Activated T-cell treated with anti-CD3 and anti-CD28 coated beads, Interleukin-2, amount 50 U/mL, for 24 hours (primary cell): ENCODE measurements at regions not wholly inside any gene's neighbourhood (a gene's known extent, or its start where the extent isn't known, plus 50 kb on each side); places are given as distances from the start of the nearest gene placed in this dataset.

ENCODE experiments used
- DNase-seq: peaks from one replicate; pipeline ENCODE4 v3.0.0-alpha.2; 2020
- H3K27ac Mint-ChIP-seq: 2 replicates; pipeline ENCODE4 v1.8.0; 2020; ENCODE audit warnings: mild to moderate bottlenecking, mixed read lengths
- H3K27me3 Mint-ChIP-seq: 2 replicates; pipeline ENCODE4 v1.8.0; 2020; ENCODE audit warnings: mixed read lengths
- H3K36me3 Mint-ChIP-seq: 2 replicates; pipeline ENCODE4 v1.8.0; 2020; ENCODE audit warnings: low read depth, mixed read lengths
- H3K4me1 Mint-ChIP-seq: 2 replicates; pipeline ENCODE4 v1.8.0; 2020; ENCODE audit warnings: low read depth, mixed read lengths
- H3K4me3 Mint-ChIP-seq: 2 replicates; pipeline ENCODE4 v1.8.0; 2020; ENCODE audit warnings: mild to moderate bottlenecking, moderate library complexity, mixed read lengths
- H3K9me3 Mint-ChIP-seq: 2 replicates; pipeline ENCODE4 v1.8.0; 2020; ENCODE audit warnings: mixed read lengths

DNA sequence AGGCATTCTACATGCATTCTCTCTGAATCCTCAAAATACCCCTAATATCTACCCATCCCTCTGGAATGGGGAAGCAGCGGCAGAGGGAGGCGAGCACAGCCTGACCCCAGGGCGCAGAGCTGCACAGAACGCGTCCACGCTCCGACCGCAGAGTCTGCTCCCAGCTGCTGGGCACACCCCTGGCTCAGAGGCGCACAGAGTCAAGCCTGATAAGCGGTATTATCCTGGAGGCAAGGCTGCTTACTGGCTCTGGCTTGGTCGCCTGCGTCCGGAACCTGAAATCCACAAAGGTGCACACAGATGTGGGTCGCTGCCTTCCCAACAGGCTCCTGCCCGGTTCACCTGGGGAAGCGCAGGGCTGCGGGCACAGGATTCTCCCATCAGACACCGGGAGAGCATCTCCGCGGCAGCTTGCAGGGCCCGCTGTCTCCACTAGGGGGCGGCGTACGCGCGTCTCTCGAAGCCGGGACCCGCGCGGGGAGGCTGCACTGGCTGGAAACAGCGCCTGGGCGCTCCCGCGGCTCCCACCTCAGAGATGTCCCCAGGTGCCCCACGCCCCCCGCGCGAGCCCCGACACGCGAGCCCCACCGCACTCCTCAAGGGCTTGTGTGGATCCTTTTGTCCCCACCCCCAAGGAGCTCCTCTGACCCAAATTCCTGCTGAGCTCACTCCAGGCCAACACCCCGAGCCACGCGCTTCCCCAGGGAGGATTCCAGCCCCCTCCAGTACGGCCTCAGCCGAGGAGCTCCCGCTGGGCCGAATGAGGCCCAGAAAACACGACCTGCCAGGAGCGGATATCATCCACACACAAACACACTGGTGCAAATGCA, 120.1 kb upstream of the FZD10 start:
- peak; percentile 69 for DNase-seq
- Mint-ChIP-seq H3K27me3 (peaks cover 63% of the 10 kb centered on the region), H3K9me3 (peaks cover 6% of the 10 kb centered on the region), H3K4me3 (no peak overlapping the region), H3K27ac (no peak overlapping the region), H3K36me3 (no peaks in the 10 kb centered on the region), H3K4me1 (no peaks in the 10 kb centered on the region)

DNA sequence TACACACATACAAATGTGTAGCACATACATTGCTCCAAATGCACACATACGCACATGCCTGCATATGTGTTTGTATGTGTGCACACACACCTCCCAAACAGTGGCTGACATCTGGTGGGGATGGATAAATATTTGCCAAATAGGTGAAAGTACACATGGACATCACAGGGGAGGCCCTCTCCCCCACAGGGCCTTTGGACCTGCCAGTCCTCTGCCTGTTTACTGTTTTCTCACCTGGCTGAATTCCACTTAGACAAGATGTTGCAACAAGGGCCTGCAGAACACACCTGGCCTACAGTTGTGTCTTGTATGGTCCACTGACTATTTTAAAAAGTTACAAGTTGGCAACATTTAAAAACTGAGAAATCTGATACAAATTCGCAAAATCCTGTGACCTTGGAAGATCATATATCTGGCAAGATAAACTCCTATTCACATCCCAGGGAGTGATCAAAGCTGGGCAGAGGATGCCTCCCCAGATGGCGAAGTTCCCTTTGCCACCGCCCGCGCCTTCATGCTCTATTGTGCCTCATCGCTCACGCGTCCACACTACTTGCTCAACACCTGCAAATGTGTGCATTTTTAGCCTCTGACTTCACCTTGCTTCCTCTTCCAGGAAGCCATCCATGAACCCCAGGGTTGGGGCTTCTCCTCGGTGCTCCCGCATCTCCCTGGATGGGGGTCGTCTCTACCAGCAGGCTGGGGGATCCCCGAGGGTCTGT, 118.4 kb upstream of the FZD10 start:
- H3K9me3 Mint-ChIP-seq: peaks cover 6% of the 10 kb centered on the region
- H3K4me3 Mint-ChIP-seq: no peak overlapping the region
- DNase-seq: no peak
- no peak overlapping the region for H3K27ac Mint-ChIP-seq
- peaks cover 4% of the 10 kb centered on the region for H3K4me1 Mint-ChIP-seq
- H3K27me3 Mint-ChIP-seq: peaks cover 65% of the 10 kb centered on the region
- no peaks in the 10 kb centered on the region for H3K36me3 Mint-ChIP-seq

DNA sequence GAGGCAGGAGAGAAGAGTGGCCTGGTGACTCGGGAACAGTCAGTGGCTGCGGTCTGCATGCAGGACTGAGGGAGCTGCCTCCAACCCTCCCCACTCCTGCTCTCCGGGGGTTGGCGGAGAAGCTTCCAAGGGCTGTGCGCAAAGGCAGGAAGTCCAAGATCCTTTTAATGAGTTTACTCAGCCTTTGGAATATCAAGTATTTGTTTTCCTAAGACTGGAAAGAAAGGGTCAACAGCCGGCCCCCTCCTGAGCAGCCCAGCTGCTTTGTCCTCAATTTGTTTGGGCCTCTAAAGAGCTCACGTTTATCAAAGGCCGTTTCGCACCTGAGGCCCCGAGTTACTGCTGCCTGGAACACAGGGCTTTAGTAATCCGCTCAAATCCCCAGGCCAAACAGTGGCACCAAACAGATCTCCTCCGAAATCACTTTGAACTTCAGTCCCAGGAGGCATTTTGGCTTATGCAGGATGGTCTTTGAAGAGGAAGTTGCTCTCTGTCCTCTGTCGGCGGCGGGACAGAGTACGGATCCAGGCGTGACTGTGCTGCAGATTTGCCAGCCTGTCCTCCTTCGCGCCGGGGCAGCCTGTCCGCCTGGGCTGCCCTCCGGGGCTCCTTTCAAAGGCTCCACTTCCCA, 117.2 kb upstream of the FZD10 start:
- Mint-ChIP-seq H3K36me3 (no peaks in the 10 kb centered on the region), H3K4me1 (peaks cover 4% of the 10 kb centered on the region), H3K27ac (no peak overlapping the region), H3K27me3 (peaks cover 54% of the 10 kb centered on the region), H3K4me3 (no peak overlapping the region), H3K9me3 (peaks cover 6% of the 10 kb centered on the region)
- no peak for DNase-seq

DNA sequence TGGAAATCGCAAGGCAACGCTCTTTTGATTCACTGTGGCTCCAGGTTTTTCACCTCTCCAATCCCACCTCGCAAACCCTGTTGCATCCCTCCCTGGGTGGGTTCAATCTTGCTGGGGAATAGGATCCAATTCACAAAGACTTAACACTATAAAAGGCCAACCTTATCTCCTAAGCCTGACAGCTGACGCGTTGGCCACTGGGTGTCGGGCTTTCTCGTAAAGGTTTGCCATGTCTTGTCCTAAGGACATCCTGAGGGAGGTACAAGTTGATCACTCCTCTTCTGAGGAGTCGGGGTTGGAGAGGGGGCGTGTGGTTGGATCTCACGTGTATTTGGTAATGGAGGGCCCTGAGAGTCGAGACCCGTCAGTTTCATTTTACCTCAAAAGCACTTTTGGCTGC, 112.6 kb upstream of the FZD10 start:
- no peak overlapping the region for H3K27ac Mint-ChIP-seq
- no peak for DNase-seq
- peaks cover 41% of the 10 kb centered on the region for H3K27me3 Mint-ChIP-seq
- no peak overlapping the region for H3K4me3 Mint-ChIP-seq
- peaks cover 4% of the 10 kb centered on the region for H3K4me1 Mint-ChIP-seq
- H3K36me3 Mint-ChIP-seq: no peaks in the 10 kb centered on the region
- H3K9me3 Mint-ChIP-seq: no peaks in the 10 kb centered on the region

DNA sequence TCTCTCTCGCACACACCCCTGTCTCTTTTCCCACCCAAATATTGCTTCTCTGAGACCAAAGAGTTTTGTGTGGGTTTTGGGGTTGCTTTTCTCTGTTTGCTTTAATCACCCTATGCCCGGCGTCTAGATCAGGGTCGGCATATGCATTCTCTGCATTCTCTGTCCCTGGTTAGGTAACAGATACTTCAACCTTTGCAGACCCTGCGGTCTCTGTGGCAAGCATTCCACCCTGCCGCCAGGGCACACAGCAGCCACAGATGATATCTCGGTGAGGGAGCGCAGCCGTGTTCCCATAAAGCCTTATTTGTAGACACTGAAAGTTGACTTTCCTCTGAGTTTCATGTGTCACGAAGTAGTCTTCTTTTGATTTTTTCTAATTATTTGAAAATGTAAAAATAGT, 110.4 kb upstream of the FZD10 start:
- no peak for DNase-seq
- no peak overlapping the region for H3K27ac Mint-ChIP-seq
- H3K9me3 Mint-ChIP-seq: peaks cover 6% of the 10 kb centered on the region
- peaks cover 4% of the 10 kb centered on the region for H3K4me1 Mint-ChIP-seq
- no peak overlapping the region for H3K4me3 Mint-ChIP-seq
- peaks cover 24% of the 10 kb centered on the region for H3K27me3 Mint-ChIP-seq
- no peaks in the 10 kb centered on the region for H3K36me3 Mint-ChIP-seq

DNA sequence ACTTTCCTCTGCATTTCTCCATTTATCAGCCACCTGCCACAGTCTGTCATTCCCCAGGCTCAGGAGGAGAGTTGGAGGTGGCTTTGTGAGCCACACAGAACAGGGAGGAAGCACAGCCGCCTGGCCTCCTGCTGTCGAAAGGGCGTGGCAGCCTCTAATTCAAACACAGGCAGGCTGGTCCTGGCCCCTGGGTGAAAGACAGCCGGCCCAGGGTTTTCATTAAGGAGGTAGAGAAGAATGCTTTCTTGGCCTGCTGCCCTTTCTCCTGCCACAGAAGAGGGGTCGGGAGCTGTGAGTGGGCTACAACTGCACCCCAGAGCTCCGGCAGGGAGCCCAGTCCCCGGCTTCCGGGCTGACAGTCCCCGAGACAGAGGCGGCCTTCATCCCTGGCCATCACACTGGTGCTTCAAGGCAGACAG, 108.6 kb upstream of the FZD10 start:
- H3K36me3 Mint-ChIP-seq: no peaks in the 10 kb centered on the region
- no peaks in the 10 kb centered on the region for H3K4me1 Mint-ChIP-seq
- peaks cover 6% of the 10 kb centered on the region for H3K9me3 Mint-ChIP-seq
- H3K4me3 Mint-ChIP-seq: no peak overlapping the region
- peaks cover 12% of the 10 kb centered on the region for H3K27me3 Mint-ChIP-seq
- H3K27ac Mint-ChIP-seq: no peak overlapping the region
- no peak for DNase-seq

DNA sequence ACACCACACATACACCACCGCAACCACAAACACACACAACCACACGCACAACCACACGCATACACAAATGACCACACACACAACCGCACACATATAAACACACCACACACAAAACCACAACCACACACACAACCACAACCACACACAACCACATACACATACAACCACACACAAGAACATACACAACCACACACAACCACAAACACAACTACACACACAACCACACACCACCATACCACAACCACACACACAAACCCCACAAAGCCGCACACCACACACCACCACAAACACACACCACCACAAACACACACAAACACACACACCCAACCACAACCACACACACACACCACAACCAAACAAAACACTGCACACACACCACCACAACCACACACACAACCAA, 107.5 kb upstream of the FZD10 start:
- Mint-ChIP-seq H3K27ac (peak overlapping the region; percentile 55), H3K4me1 (no peaks in the 10 kb centered on the region), H3K9me3 (peaks cover 6% of the 10 kb centered on the region), H3K4me3 (no peak overlapping the region), H3K36me3 (no peaks in the 10 kb centered on the region), H3K27me3 (peaks cover 10% of the 10 kb centered on the region)
- DNase-seq: no peak

DNA sequence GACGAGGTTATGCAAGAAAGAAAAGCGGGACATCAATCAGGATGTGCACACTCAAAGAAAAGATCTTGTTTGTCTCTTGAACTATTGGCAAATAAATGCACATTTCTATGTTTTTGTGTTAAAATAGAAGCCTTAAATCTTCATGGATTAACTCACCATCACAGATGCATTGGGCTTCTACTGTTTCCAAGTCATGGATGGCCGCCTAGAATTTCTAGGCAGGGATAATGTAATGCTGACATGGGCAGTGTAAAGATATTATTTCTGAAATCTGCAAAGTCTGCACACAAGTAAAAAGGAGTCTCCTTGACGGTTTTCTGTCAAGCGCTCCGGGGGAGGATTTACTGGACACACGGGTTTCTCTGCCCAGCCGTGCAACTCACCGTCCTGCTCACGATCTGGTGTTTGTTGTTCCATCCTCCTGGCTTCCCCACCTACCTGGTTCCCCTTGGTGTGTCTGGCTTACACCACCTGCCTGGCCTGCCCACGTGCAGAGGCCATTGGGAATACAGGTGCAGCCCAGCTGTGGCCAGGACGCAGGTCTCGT, 103.3 kb upstream of the FZD10 start:
- H3K4me3 Mint-ChIP-seq: no peak overlapping the region
- H3K9me3 Mint-ChIP-seq: peaks cover 16% of the 10 kb centered on the region
- H3K27me3 Mint-ChIP-seq: no peaks in the 10 kb centered on the region
- H3K36me3 Mint-ChIP-seq: no peaks in the 10 kb centered on the region
- no peak overlapping the region for H3K27ac Mint-ChIP-seq
- H3K4me1 Mint-ChIP-seq: no peaks in the 10 kb centered on the region
- no peak for DNase-seq

DNA sequence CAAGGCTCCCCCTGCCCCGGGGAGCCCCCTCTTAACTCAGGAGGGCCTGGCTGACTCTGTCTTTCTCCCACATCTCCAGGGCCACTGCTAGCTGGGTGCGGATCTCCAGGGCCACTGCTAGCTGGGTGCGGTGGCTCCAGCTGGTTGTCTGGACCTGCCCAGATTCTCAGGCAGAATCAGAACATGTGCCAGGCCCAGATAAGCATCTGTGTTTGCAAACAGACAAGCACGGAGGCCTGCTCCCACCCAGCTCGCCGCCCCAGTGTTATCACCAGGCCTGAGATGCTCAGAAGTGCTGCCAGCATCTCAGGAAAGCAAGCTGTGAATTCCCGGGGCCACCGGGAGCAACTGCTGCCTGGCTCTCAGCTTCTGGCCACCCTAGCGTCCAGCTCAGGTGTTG, 98.4 kb upstream of the FZD10 start:
- Mint-ChIP-seq H3K4me3 (no peak overlapping the region), H3K27me3 (no peaks in the 10 kb centered on the region), H3K9me3 (peaks cover 10% of the 10 kb centered on the region), H3K4me1 (no peaks in the 10 kb centered on the region), H3K36me3 (no peaks in the 10 kb centered on the region), H3K27ac (no peak overlapping the region)
- no peak for DNase-seq

DNA sequence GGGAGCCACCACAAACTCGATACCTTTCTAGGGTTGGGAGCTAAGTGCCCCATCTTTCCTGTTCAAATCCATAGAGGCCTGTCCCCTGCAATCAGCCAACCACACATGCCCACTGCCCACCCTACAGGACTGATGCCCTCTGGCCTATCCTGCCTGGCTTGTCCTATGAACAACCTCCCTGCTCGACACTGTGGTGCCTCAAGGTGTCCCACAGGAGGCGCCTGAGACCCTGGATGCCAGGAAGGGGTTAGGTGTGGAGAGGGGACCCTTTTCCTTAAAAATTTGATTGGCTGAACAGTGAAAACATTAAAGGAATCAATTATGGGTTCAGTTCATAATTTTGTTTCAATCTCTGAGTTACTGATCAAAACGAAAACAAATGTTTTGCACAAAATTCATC, 97.3 kb upstream of the FZD10 start:
- Mint-ChIP-seq H3K27ac (no peak overlapping the region), H3K4me3 (no peak overlapping the region), H3K9me3 (peaks cover 10% of the 10 kb centered on the region), H3K36me3 (no peaks in the 10 kb centered on the region), H3K4me1 (no peaks in the 10 kb centered on the region), H3K27me3 (no peaks in the 10 kb centered on the region)
- DNase-seq: no peak

DNA sequence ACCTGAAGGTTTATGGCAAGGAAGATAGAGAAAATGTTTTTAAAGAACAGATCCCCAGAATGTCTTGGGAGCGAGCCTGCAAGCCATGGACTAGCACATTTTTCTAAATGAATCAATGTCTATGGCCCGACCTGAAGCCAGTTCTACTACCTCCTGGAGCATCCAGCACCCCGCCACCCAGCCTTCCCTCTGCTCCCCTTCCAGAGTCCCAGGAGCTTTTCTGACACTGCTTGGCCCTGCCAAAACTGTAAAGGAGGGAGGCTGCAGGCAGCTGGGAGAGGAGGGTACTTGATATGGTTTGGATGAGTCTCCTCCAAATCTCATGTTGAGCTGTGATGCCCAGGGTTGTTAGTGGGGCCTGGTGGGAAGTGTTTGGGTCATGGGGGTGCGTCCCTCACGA, 95.5 kb upstream of the FZD10 start:
- Mint-ChIP-seq H3K4me3 (no peak overlapping the region), H3K4me1 (no peaks in the 10 kb centered on the region), H3K9me3 (peaks cover 4% of the 10 kb centered on the region), H3K27ac (no peak overlapping the region), H3K27me3 (no peaks in the 10 kb centered on the region), H3K36me3 (no peaks in the 10 kb centered on the region)
- no peak for DNase-seq

DNA sequence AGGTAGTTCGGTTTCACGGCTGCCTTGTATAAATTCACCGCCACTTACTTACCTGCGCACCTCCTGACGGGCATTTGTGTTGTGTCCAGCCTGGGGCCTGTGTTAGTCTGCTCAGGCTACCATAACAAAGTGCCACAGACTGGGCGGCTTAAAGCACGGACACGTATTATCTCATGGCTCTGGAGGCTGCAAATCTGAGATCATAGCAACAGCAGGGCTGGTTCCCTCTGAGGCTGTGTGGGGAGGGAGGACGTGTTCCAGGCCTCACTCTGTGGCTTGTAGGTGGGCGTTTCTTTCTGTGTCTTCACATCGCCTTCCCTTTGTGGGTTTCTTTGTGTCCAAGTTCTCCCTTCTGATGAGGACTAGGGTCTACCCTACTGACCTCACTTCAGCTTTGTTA, 93.5 kb upstream of the FZD10 start:
- DNase-seq: no peak
- Mint-ChIP-seq H3K36me3 (no peaks in the 10 kb centered on the region), H3K4me3 (no peak overlapping the region), H3K27ac (no peak overlapping the region), H3K27me3 (no peaks in the 10 kb centered on the region), H3K9me3 (no peaks in the 10 kb centered on the region), H3K4me1 (no peaks in the 10 kb centered on the region)

DNA sequence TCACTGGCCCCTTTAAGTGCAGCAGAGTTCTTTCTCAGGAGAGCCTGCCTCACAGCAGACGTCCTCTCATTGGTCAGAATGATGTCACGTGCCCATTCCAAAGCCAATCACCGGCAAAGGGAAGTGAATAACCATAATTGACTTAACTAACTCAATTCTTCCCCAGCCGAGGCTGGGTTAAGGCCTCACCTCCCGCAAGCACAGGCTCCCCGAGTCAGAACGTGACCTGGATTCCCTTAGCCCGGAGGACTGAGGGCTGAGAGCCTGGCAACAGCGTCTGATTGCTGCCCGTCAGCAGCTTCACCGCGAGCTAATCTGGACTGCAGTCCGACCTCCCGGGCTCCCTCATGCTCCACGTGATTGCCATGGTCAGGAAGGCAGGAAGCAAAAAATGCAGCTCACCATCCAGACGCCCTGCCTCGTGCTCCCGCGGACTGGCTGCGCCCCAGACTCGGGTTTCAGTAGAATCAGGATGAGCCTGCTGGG, 92.1 kb upstream of the FZD10 start:
- no peaks in the 10 kb centered on the region for H3K9me3 Mint-ChIP-seq
- H3K4me3 Mint-ChIP-seq: no peak overlapping the region
- DNase-seq: no peak
- H3K27ac Mint-ChIP-seq: no peak overlapping the region
- H3K27me3 Mint-ChIP-seq: no peaks in the 10 kb centered on the region
- H3K4me1 Mint-ChIP-seq: no peaks in the 10 kb centered on the region
- no peaks in the 10 kb centered on the region for H3K36me3 Mint-ChIP-seq

DNA sequence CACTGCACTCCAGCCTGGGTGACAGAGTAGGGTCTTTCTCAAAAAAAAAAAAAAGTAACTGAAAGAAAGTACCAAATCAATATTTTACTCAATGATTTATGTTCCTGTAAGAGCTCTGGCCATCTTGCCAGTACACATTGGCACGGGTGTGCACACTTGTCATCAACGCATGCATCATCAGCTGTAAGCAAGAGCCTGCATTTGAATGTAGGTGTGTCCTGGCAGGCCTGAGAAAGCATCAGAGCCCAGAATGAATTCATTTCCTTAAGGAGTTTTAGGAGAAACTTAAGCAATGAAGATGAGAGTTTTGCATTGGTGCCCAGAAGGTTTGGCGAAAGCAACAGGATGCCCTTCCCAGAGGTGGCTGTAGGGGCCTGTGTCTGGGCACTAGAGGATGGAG, 88.5 kb upstream of the FZD10 start:
- Mint-ChIP-seq H3K27ac (no peak overlapping the region), H3K36me3 (no peaks in the 10 kb centered on the region), H3K4me1 (peaks cover 6% of the 10 kb centered on the region), H3K4me3 (no peak overlapping the region), H3K27me3 (no peaks in the 10 kb centered on the region), H3K9me3 (peaks cover 9% of the 10 kb centered on the region)
- no peak for DNase-seq
